Neuronal stem cell (in vitro differentiated cells): ENCODE measurements at regions not wholly inside any gene's neighbourhood (a gene's known extent, or its start where the extent isn't known, plus 50 kb on each side); places are given as distances from the start of the nearest gene placed in this dataset.
A peak's percentile ranks its signal among the peaks of the same experiment; 100 is the strongest.
"Not testable (repeated sequence)": the region's sequence is repeated elsewhere in the genome, so short reads cannot be mapped to it uniquely, and the experiment has no call there.

Source experiments
- DNase-seq: peaks from one replicate; pipeline ENCODE4 v3.0.0-alpha.2; 2013; ENCODE audit warnings: low spot score
- H2AFZ ChIP-seq: one replicate; pipeline ENCODE4 v1.6.1; 2013; ENCODE audit warnings: mild to moderate bottlenecking, low read length, inconsistent platforms
- H2AK5ac ChIP-seq: 2 replicates; pipeline ENCODE4 v1.6.1; 2013; ENCODE audit warnings: low read depth, mild to moderate bottlenecking, inconsistent platforms, low read length, moderate library complexity, mixed read lengths
- H2BK120ac ChIP-seq: 2 replicates; pipeline ENCODE4 v1.6.1; 2013; ENCODE audit warnings: low read depth, mild to moderate bottlenecking, inconsistent platforms, low read length, moderate library complexity, mixed read lengths
- H2BK12ac ChIP-seq: one replicate; pipeline ENCODE4 v1.6.1; 2013; ENCODE audit warnings: low read length, inconsistent platforms
- H2BK15ac ChIP-seq: 2 replicates; pipeline ENCODE4 v1.6.1; 2013; ENCODE audit warnings: mild to moderate bottlenecking, low read length, inconsistent platforms, mixed read lengths
- H2BK5ac ChIP-seq: one replicate; pipeline ENCODE4 v1.6.1; 2013; ENCODE audit warnings: inconsistent platforms, mild to moderate bottlenecking, low read length, moderate library complexity
- H3K14ac ChIP-seq: one replicate; pipeline ENCODE4 v1.6.1; 2013; ENCODE audit warnings: low read length, inconsistent platforms
- H3K18ac ChIP-seq: 2 replicates; pipeline ENCODE4 v1.6.1; 2013; ENCODE audit warnings: low read length, inconsistent platforms
- H3K23ac ChIP-seq: 2 replicates; pipeline ENCODE4 v1.6.1; 2013; ENCODE audit warnings: low read depth, mild to moderate bottlenecking, mixed read lengths, low read length, inconsistent platforms; ENCODE audit not compliant: poor library complexity
- H3K27ac ChIP-seq: replicated peaks from 3 replicates; pipeline ENCODE4 v1.5.1; 2013; ENCODE audit warnings: low read length, inconsistent platforms
- H3K27me3 ChIP-seq, 3 experiments: 2 replicates each; pipeline ENCODE4 v1.6.1; 2013; ENCODE audit warnings: low read length in 3 of 3, mild to moderate bottlenecking in 2 of 3, inconsistent platforms in 1 of 3, low read depth in 1 of 3, mixed read lengths in 1 of 3, moderate library complexity in 1 of 3; ENCODE audit not compliant: control insufficient read depth in 3 of 3, insufficient read depth in 3 of 3
- H3K36me3 ChIP-seq, 2 donors: replicated peaks in 1 of 2; 2 replicates each; pipeline ENCODE4 v1.6.1; 2013; ENCODE audit warnings: low read length in 2 of 2; ENCODE audit not compliant: control insufficient read depth in 2 of 2, insufficient read depth in 2 of 2
- H3K4ac ChIP-seq: 2 replicates; pipeline ENCODE4 v1.6.1; 2013; ENCODE audit warnings: inconsistent platforms, mild to moderate bottlenecking, low read length, moderate library complexity
- H3K4me1 ChIP-seq, 2 donors: 1 replicate in 1 of 2; 2 replicates in 1 of 2; pipeline ENCODE4 v1.6.1; 2013; ENCODE audit warnings: low read length in 2 of 2, low read depth in 1 of 2; ENCODE audit not compliant: control insufficient read depth in 2 of 2, insufficient read depth in 1 of 2
- H3K4me2 ChIP-seq: one replicate; pipeline ENCODE4 v1.6.1; 2013; ENCODE audit warnings: mild to moderate bottlenecking, low read length, inconsistent platforms; ENCODE audit not compliant: insufficient read depth, poor library complexity, severe bottlenecking
- H3K4me3 ChIP-seq, 2 donors: 2 replicates each; pipeline ENCODE4 v1.5.1; 2013; ENCODE audit warnings: low read length in 2 of 2, mild to moderate bottlenecking in 2 of 2, inconsistent platforms in 1 of 2, moderate library complexity in 1 of 2
- H3K79me1 ChIP-seq: one replicate; pipeline ENCODE4 v1.6.1; 2013; ENCODE audit warnings: low read depth, mild to moderate bottlenecking, inconsistent platforms, low read length, moderate library complexity
- H3K9ac ChIP-seq: one replicate; pipeline ENCODE4 v1.6.1; 2013; ENCODE audit warnings: mild to moderate bottlenecking, low read depth, low read length, inconsistent platforms; ENCODE audit not compliant: poor library complexity
- H3K9me3 ChIP-seq, 2 donors: replicated peaks in 1 of 2; 2 replicates each; pipeline versions ENCODE3 to v1.6.1; 2013; ENCODE audit warnings: low read length in 2 of 2, mild to moderate bottlenecking in 2 of 2, inconsistent platforms in 1 of 2, low read depth in 1 of 2, mixed read lengths in 1 of 2, moderate library complexity in 1 of 2; ENCODE audit not compliant: control insufficient read depth in 2 of 2, insufficient read depth in 1 of 2
- H4K8ac ChIP-seq: one replicate; pipeline ENCODE4 v1.6.1; 2013; ENCODE audit warnings: low read depth, mild to moderate bottlenecking, inconsistent platforms, low read length, moderate library complexity
- H4K91ac ChIP-seq: one replicate; pipeline ENCODE4 v1.6.1; 2013; ENCODE audit warnings: low read length, low read depth, mild to moderate bottlenecking, inconsistent platforms; ENCODE audit not compliant: poor library complexity
- WGBS, 2 donors: extraction: QIAGEN DNeasy Blood & Tissue Kit; methylation state at CpG; one replicate each; pipeline ENCODE4 v1.1.7; 2013; ENCODE audit warnings: missing lambda C conversion rate in 2 of 2, mixed read lengths in 1 of 2; ENCODE audit not compliant: insufficient read length in 2 of 2, insufficient replicate concordance in 1 of 2; ENCODE audit errors: extremely low coverage in 2 of 2; 5-methylcytosine and 5-hydroxymethylcytosine counted together

DNA sequence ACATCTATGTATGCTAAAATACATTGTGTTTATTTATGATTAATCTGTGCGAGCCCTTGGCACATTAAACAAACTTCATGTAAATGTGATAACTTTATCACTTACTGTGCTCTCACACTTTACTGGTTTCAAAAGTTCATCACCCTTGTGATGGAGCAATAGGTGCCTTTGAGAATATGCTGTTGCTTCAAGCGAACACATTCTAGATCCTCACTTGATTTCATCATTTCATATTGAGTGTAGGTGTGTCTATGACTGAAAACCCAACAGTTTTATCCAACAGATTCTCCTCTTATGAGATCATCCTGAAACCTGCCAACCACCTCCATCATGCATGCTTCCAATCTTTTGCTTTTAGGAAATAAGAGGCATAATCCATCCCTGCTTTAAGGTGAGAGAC, 854.4 kb downstream of the TMEM121 start:
- no peak overlapping the region for H2BK15ac ChIP-seq
- H3K36me3 ChIP-seq = no peaks in the 10 kb centered on the region
- no peak overlapping the region for H3K27ac ChIP-seq
- peaks cover 0 to 22% of the 10 kb centered on the region in 2 donors for H3K9me3 ChIP-seq
- no peak overlapping the region for H3K4me3 ChIP-seq
- H2BK120ac ChIP-seq = no peak overlapping the region
- no peaks in the 10 kb centered on the region for H3K79me1 ChIP-seq
- H2AFZ ChIP-seq = no peak overlapping the region
- no peak overlapping the region for H2BK5ac ChIP-seq
- H3K4ac ChIP-seq = no peak overlapping the region
- no peak overlapping the region for H3K14ac ChIP-seq
- H2BK12ac ChIP-seq = no peak overlapping the region
- no peak overlapping the region for H2AK5ac ChIP-seq
- no peaks in the 10 kb centered on the region for H3K27me3 ChIP-seq
- H3K9ac ChIP-seq = no peak overlapping the region
- no peak overlapping the region for H3K23ac ChIP-seq
- no peak overlapping the region for H4K8ac ChIP-seq
- H3K4me2 ChIP-seq = no peak overlapping the region
- no CpG with 5 or more reads among the region's 2 CpGs for WGBS, 2 donors
- no peak for DNase-seq
- H4K91ac ChIP-seq = no peak overlapping the region
- H3K18ac ChIP-seq = no peak overlapping the region
- H3K4me1 ChIP-seq = no peaks in the 10 kb centered on the region

DNA sequence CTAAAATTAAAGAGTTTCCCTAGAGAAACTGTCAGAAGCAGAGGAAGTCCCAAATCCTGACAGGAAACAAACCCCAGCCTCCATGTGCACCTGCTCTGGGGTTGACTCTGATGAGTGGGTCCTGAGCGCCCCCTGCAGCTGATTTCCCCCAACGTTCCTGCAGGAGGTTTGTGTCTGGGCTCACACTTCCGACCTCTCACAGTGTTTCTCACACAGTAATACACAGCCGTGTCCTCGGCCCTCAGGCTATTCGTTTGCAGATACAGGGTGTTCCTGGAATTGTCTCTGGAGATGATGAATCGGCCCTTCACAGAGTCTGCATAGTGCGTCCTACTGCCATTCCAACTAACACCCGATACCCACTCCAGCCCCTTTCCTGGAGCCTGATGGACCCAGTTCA, 862.8 kb downstream of the TMEM121 start:
- no CpG with 5 or more reads among the region's 9 CpGs for WGBS, 2 donors
- H3K27ac ChIP-seq, H2AFZ ChIP-seq: not testable (repeated sequence)

DNA sequence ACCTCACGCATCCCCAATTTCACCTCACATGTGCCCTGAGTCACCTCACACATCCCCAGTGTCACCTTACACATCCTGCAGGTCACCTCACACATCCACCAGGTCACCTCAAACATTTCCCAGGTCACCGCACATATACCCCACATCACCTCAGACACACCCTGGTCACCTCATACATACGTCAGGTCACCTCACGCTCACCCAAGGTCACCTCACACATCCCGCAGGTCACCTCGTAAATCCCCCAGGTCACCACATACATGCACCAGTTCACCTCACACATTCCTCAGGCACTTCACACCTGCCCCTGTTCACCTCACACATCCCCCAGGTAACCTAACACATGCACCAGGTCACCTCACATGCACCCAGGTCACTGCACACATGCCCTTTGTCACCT, 864.0 kb downstream of the TMEM121 start:
- Histone ChIP-seq H4K8ac (no peak overlapping the region), H2BK15ac (no peak overlapping the region), H3K4me1 (no peaks in the 10 kb centered on the region), H3K23ac (no peak overlapping the region), H3K4me3 (peak overlapping the region in 1 of 2 donors; percentile 60), H3K4ac (no peak overlapping the region), H3K4me2 (no peak overlapping the region), H3K14ac (no peak overlapping the region), H3K27me3 (no peaks in the 10 kb centered on the region), H2BK12ac (no peak overlapping the region), H2BK5ac (no peak overlapping the region), H3K27ac (no peak overlapping the region), H4K91ac (no peak overlapping the region), H2AK5ac (no peak overlapping the region), H3K18ac (no peak overlapping the region), H3K9ac (no peak overlapping the region), H2AFZ (no peak overlapping the region), H3K79me1 (no peaks in the 10 kb centered on the region), H3K9me3 (peaks cover 0 to 24% of the 10 kb centered on the region in 2 donors), H3K36me3 (no peaks in the 10 kb centered on the region), H2BK120ac (no peak overlapping the region)
- no CpG with 5 or more reads among the region's 6 CpGs for WGBS, 2 donors
- no peak for DNase-seq

More for the DNA sequence above, 862.8 kb downstream of the TMEM121 start:
- H3K9me3 ChIP-seq = peaks cover 0 to 19% of the 10 kb centered on the region in 2 donors
- H3K4me3 ChIP-seq, H2AK5ac ChIP-seq, H2BK120ac ChIP-seq, H2BK12ac ChIP-seq, H3K23ac ChIP-seq, H3K36me3 ChIP-seq, H3K4ac ChIP-seq, DNase-seq, H2BK5ac ChIP-seq, H4K91ac ChIP-seq, H3K9ac ChIP-seq, H3K18ac ChIP-seq, H3K4me1 ChIP-seq, H3K4me2 ChIP-seq, H3K27me3 ChIP-seq, H4K8ac ChIP-seq, H2BK15ac ChIP-seq, H3K79me1 ChIP-seq, H3K14ac ChIP-seq: not testable (repeated sequence)

DNA sequence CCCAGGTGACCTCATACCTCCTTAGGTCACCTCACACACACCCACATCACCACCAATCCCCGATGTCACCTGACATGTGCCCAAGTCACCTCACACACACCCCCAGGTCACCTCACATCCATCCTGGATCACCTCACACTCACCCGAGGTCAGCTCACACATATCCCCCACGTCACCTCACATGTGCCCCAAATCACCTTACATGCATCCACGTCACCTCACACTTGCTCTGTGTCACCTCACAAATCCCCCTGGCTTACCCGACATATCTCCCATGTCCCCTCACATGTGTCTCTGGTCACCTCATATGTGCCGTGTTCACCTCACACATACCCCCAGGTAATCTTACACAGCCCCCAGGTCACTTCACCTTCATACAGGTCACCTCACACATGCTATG, 864.6 kb downstream of the TMEM121 start:
- Histone ChIP-seq H2BK120ac (no peak overlapping the region), H3K4me1 (no peaks in the 10 kb centered on the region), H3K9ac (peak overlapping the region; percentile 12), H3K14ac (no peak overlapping the region), H3K27ac (no peak overlapping the region), H3K23ac (no peak overlapping the region), H3K9me3 (peaks cover 0 to 25% of the 10 kb centered on the region in 2 donors), H3K79me1 (no peaks in the 10 kb centered on the region), H2BK5ac (no peak overlapping the region), H4K8ac (no peak overlapping the region), H3K36me3 (no peaks in the 10 kb centered on the region), H4K91ac (no peak overlapping the region), H3K27me3 (no peaks in the 10 kb centered on the region), H2AK5ac (no peak overlapping the region), H3K4me3 (peak overlapping the region in 1 of 2 donors; percentile 68), H2BK15ac (no peak overlapping the region), H3K18ac (no peak overlapping the region), H3K4me2 (no peak overlapping the region), H2AFZ (no peak overlapping the region), H3K4ac (no peak overlapping the region), H2BK12ac (no peak overlapping the region)
- no peak for DNase-seq
- WGBS, 2 donors = no CpG with 5 or more reads among the region's 6 CpGs
